OCI-LY7 (cell line): ENCODE measurements at regions not wholly inside any gene's neighbourhood (a gene's known extent, or its start where the extent isn't known, plus 50 kb on each side); places are given as distances from the start of the nearest gene placed in this dataset.

Experiments used
- BruUV-seq: library from RNA; stranded (reverse); fragments of 400-500 nt; replicated peaks from 2 replicates; lab custom pipeline; 2021; lab: Mats Ljungman, UMichigan
- CTCF ChIA-PET: fragments of 300-600 bp; sonication (Branson Sonifier 250); formaldehyde crosslinking; loops from one replicate; lab custom pipeline; 2022; ENCODE audit warnings: antibody characterized with exemption; ENCODE audit not compliant: unreplicated experiment; lab: Charles Lee
- POLR2A ChIA-PET: fragments of 300-600 bp; sonication (Branson Sonifier 250); formaldehyde crosslinking; loops from one replicate; lab custom pipeline; 2022; ENCODE audit warnings: antibody characterized with exemption; lab: Charles Lee
- DNase-seq: peaks from one replicate; pipeline ENCODE4 v3.0.0-alpha.2; 2015; ENCODE audit warnings: low spot score
- H2AFZ ChIP-seq: fragments of 200-600 bp; sonication (generic), shearing (Covaris generic); 2 replicates; pipeline ENCODE4 v1.6.1; 2014; ENCODE audit warnings: mild to moderate bottlenecking, antibody characterized with exemption, low read length, moderate library complexity
- H3K27ac ChIP-seq: fragments of 200-600 bp; sonication (generic); 2 replicates; pipeline ENCODE4 v1.5.1; 2014; ENCODE audit warnings: mixed run types, low read depth, mild to moderate bottlenecking, moderate library complexity, low read length, inconsistent platforms; ENCODE audit not compliant: poor library complexity, severe bottlenecking
- H3K36me3 ChIP-seq: fragments of 200-600 bp; sonication (generic); 2 replicates; pipeline ENCODE4 v1.6.1; 2014; ENCODE audit warnings: mild to moderate bottlenecking, antibody characterized with exemption, low read length, moderate library complexity, mixed read lengths; ENCODE audit not compliant: insufficient read depth
- H3K4me1 ChIP-seq: fragments of 200-600 bp; sonication (generic); 2 replicates; pipeline ENCODE4 v1.5.1; 2014; ENCODE audit warnings: mild to moderate bottlenecking, low read length; ENCODE audit not compliant: insufficient read depth, poor library complexity, severe bottlenecking
- H3K4me2 ChIP-seq: fragments of 200-600 bp; sonication (generic); 2 replicates; pipeline ENCODE4 v1.6.1; 2014; ENCODE audit warnings: mild to moderate bottlenecking, low read length
- H3K4me3 ChIP-seq: fragments of 200-600 bp; sonication (generic); 2 replicates; pipeline ENCODE4 v1.5.1; 2014; ENCODE audit warnings: mild to moderate bottlenecking, low read depth, low read length; ENCODE audit not compliant: poor library complexity, severe bottlenecking
- H3K79me2 ChIP-seq: fragments of 200-600 bp; sonication (generic); 2 replicates; pipeline ENCODE4 v1.6.1; 2016; ENCODE audit warnings: low read depth, mild to moderate bottlenecking, low read length, moderate library complexity, mixed read lengths; ENCODE audit not compliant: insufficient read depth
- H3K9me2 ChIP-seq: fragments of 200-600 bp; sonication (generic); 2 replicates; pipeline ENCODE4 v1.6.1; 2016; ENCODE audit warnings: mild to moderate bottlenecking, low read length, mixed read lengths; ENCODE audit not compliant: insufficient read depth
- H3K9me3 ChIP-seq: fragments of 200-600 bp; sonication (generic); 2 replicates; pipeline ENCODE4 v1.6.1; 2014; ENCODE audit warnings: mild to moderate bottlenecking, mixed run types, low read length, mixed read lengths
- H4K20me1 ChIP-seq: fragments of 200-600 bp; sonication (generic); 2 replicates; pipeline ENCODE4 v1.6.1; 2014; ENCODE audit warnings: mild to moderate bottlenecking, antibody characterized with exemption, low read length, moderate library complexity, mixed read lengths; ENCODE audit not compliant: insufficient read depth
- CTCF ChIP-seq: fragments of 200-600 bp; sonication (generic); conservative IDR thresholded peaks from 2 replicates; pipeline ENCODE4 v1.5.1; 2014; ENCODE audit warnings: mild to moderate bottlenecking, antibody characterized with exemption, low read length, moderate library complexity, mixed read lengths
- EZH2phosphoT487 ChIP-seq: fragments of 200-600 bp; sonication (generic); IDR thresholded peaks from 2 replicates; pipeline ENCODE4 v1.6.1; 2018; ENCODE audit warnings: low read depth, borderline replicate concordance, mild to moderate bottlenecking, mixed run types, antibody characterized with exemption, low read length, moderate library complexity, mixed read lengths
- intact Hi-C: fragments of 100-400 bp; cut with micrococcal nuclease; formaldehyde crosslinking; loops from one replicate; pipeline ENCODE4 v1.10.0; 2022; ENCODE audit not compliant: unreplicated experiment

GRCh38 chr6:164807125-164807524 is 502.3 kb downstream of the C6orf118 start:
- POLR2A ChIA-PET = no interaction called here
- Histone ChIP-seq H3K79me2 (no peaks in the 10 kb centered on the region), H3K27ac (no peak overlapping the region), H3K4me1 (no peaks in the 10 kb centered on the region), H3K9me2 (no peaks in the 10 kb centered on the region), H3K4me3 (no peak overlapping the region), H4K20me1 (no peaks in the 10 kb centered on the region), H3K4me2 (no peak overlapping the region), H3K36me3 (no peaks in the 10 kb centered on the region), H2AFZ (no peak overlapping the region), H3K9me3 (no peaks in the 10 kb centered on the region)
- intact Hi-C loops = no loop called here
- CTCF ChIA-PET = no interaction called here
- BruUV-seq = no TSS peak
- TF ChIP-seq EZH2phosphoT487 = no peak
- TF ChIP-seq CTCF = no peak
- no peak for DNase-seq

GRCh38 chr6:164795056-164795815 is 514.2 kb downstream of the C6orf118 start:
- Histone ChIP-seq H3K27ac (no peak overlapping the region), H3K9me3 (no peaks in the 10 kb centered on the region), H3K79me2 (no peaks in the 10 kb centered on the region), H3K9me2 (no peaks in the 10 kb centered on the region), H3K4me3 (no peak overlapping the region), H2AFZ (no peak overlapping the region), H3K4me1 (no peaks in the 10 kb centered on the region), H3K36me3 (no peaks in the 10 kb centered on the region), H4K20me1 (no peaks in the 10 kb centered on the region), H3K4me2 (no peak overlapping the region)
- DNase-seq = no peak
- no peak for TF ChIP-seq EZH2phosphoT487
- no peak for TF ChIP-seq CTCF
- ChIA-PET CTCF (no interaction called here), POLR2A (no interaction called here)
- intact Hi-C loops = no loop called here
- BruUV-seq = no TSS peak

GRCh38 chr6:164792666-164793065 is 516.7 kb downstream of the C6orf118 start:
- H2AFZ ChIP-seq = no peak overlapping the region
- no peak overlapping the region for H3K4me3 ChIP-seq
- H3K36me3 ChIP-seq = no peaks in the 10 kb centered on the region
- no peak for DNase-seq
- no peaks in the 10 kb centered on the region for H3K9me3 ChIP-seq
- no TSS peak for BruUV-seq
- no peaks in the 10 kb centered on the region for H3K4me1 ChIP-seq
- no peaks in the 10 kb centered on the region for H4K20me1 ChIP-seq
- intact Hi-C loops = no loop called here
- no peak overlapping the region for H3K27ac ChIP-seq
- TF ChIP-seq EZH2phosphoT487 (no peak), CTCF (no peak)
- no peaks in the 10 kb centered on the region for H3K79me2 ChIP-seq
- ChIA-PET POLR2A (interaction anchor here (0.5 to 0.8 kb wide), 4 partner anchors 12 to 1647 kb away, joined by 3 to 7 read pairs (median 4); no protein-coding TSS in a partner anchor), CTCF (no interaction called here)
- H3K4me2 ChIP-seq = no peak overlapping the region
- H3K9me2 ChIP-seq = no peaks in the 10 kb centered on the region
